Esophagus squamous epithelium (tissue), 5 donors: ENCODE measurements at regions not wholly inside any gene's neighbourhood (a gene's known extent, or its start where the extent isn't known, plus 50 kb on each side); places are given as distances from the start of the nearest gene placed in this dataset.

Experiments
- DNase-seq: peaks from one replicate; lab custom pipeline; 2025; lab: John Stamatoyannopoulos, UW
- H3K27ac ChIP-seq, 4 donors: fragments of 200-600 bp; sonication (generic); one replicate each; pipeline ENCODE4 v1.5.1; 2016 to 2019; ENCODE audit warnings: mild to moderate bottlenecking in 1 of 4
- H3K27me3 ChIP-seq, 4 donors: fragments of 200-600 bp; sonication (generic); 1 replicate in 3 of 4; 2 replicates in 1 of 4; pipeline versions ENCODE4 v1.5.1 to v1.6.0; 2017 to 2021; ENCODE audit warnings: antibody characterized with exemption in 1 of 4
- H3K36me3 ChIP-seq, 3 donors: fragments of 200-600 bp; sonication (generic); one replicate each; pipeline ENCODE4 v1.5.1; 2016 to 2019
- H3K4me1 ChIP-seq, 3 donors: fragments of 200-600 bp; sonication (generic); one replicate each; pipeline ENCODE4 v1.5.1; 2017 to 2019
- H3K4me3 ChIP-seq, 4 donors: fragments of 200-600 bp; sonication (generic); 1 replicate in 3 of 4; 2 replicates in 1 of 4; pipeline ENCODE4 v1.5.1; 2016 to 2019; ENCODE audit warnings: mild to moderate bottlenecking in 2 of 4, moderate library complexity in 1 of 4
- H3K9me3 ChIP-seq, 3 donors: fragments of 200-600 bp; sonication (generic); one replicate each; pipeline ENCODE4 v1.5.1; 2016 to 2019
- CTCF ChIP-seq, 6 experiments: fragments of 450-650 bp in 4 of 6; fragments of 200-600 bp in 2 of 6; sonication (generic) in 2 of 6; IDR thresholded peaks; one replicate each; pipeline ENCODE4 v1.5.1; 2016 to 2019; ENCODE audit warnings: antibody characterized with exemption in 6 of 6, mild to moderate bottlenecking in 4 of 6, moderate library complexity in 4 of 6
- POLR2A ChIP-seq, 4 donors: fragments of 450-650 bp; IDR thresholded peaks; one replicate each; pipeline ENCODE4 v1.6.1; 2017; ENCODE audit warnings: antibody characterized with exemption in 4 of 4, mild to moderate bottlenecking in 4 of 4, moderate library complexity in 3 of 4
- WGBS, 2 donors: methylation state at CpG; one replicate each; pipeline ENCODE4 v1.1.5; 2018; 5-methylcytosine and 5-hydroxymethylcytosine counted together
- intact Hi-C: fragments of 100-400 bp; cut with DNase I; formaldehyde crosslinking; loops from one replicate; pipeline ENCODE4 v1.15.0; 2022
- donor health status: DM: yes; HTN: yes; CAD: no.

- no peaks in the 10 kb centered on the region for H3K27me3 ChIP-seq
- no peaks in the 10 kb centered on the region for H3K36me3 ChIP-seq
- 19 to 55% methylated on average over 1 of the region's 1 CpG for WGBS, 2 donors
- no peak for TF ChIP-seq POLR2A (IDR thresholded peaks at IDR 0.05)
- H3K4me3 ChIP-seq: no peak overlapping the region
- DNase-seq: no peak
- no peaks in the 10 kb centered on the region for H3K4me1 ChIP-seq
- H3K27ac ChIP-seq: no peak overlapping the region
- H3K9me3 ChIP-seq: no peaks in the 10 kb centered on the region
- intact Hi-C loops: no loop called here
Measured at GRCh38 chr12:30213166-30213565, 429.4 kb upstream of the TMTC1 start.

GRCh38 chr12:30211743-30212142, 428.0 kb upstream of the TMTC1 start:
- Histone ChIP-seq H3K9me3 (no peaks in the 10 kb centered on the region), H3K36me3 (no peaks in the 10 kb centered on the region), H3K27ac (no peak overlapping the region), H3K4me1 (peaks cover 0 to 11% (median 0%) of the 10 kb centered on the region in 3 donors), H3K4me3 (no peak overlapping the region), H3K27me3 (no peaks in the 10 kb centered on the region)
- no peak for TF ChIP-seq POLR2A (IDR thresholded peaks at IDR 0.05)
- TF ChIP-seq CTCF (IDR thresholded peaks at IDR 0.05): no peak
- DNase-seq: no peak
- WGBS, 2 donors: 55 to 82% methylated on average over 3 of the region's 3 CpGs
- intact Hi-C loops: no loop called here

- intact Hi-C loops: no loop called here
- Histone ChIP-seq H3K27me3 (peaks cover 0 to 44% (median 0%) of the 10 kb centered on the region in 4 donors), H3K4me3 (no peak overlapping the region), H3K9me3 (no peaks in the 10 kb centered on the region), H3K4me1 (peaks cover 5 to 25% (median 6%) of the 10 kb centered on the region in 3 donors), H3K36me3 (no peaks in the 10 kb centered on the region), H3K27ac (no peak overlapping the region)
- 61 to 98% methylated on average over 2 of the region's 2 CpGs for WGBS, 2 donors
- DNase-seq: no peak
- TF ChIP-seq POLR2A (IDR thresholded peaks at IDR 0.05): no peak
- no peak for TF ChIP-seq CTCF (IDR thresholded peaks at IDR 0.05)
Measured at GRCh38 chr12:30203981-30204380, 420.2 kb upstream of the TMTC1 start.

- H3K27ac ChIP-seq: no peak overlapping the region
- WGBS, 2 donors: 81 to 83% methylated on average over 6 of the region's 6 CpGs
- no peak for DNase-seq
- no peaks in the 10 kb centered on the region for H3K36me3 ChIP-seq
- TF ChIP-seq CTCF (IDR thresholded peaks at IDR 0.05) (no peak), POLR2A (IDR thresholded peaks at IDR 0.05) (no peak)
- H3K27me3 ChIP-seq: peaks cover 0 to 44% (median 0%) of the 10 kb centered on the region in 4 donors
- H3K4me1 ChIP-seq: peaks cover 5 to 22% (median 6%) of the 10 kb centered on the region in 3 donors
- intact Hi-C loops: no loop called here
- no peaks in the 10 kb centered on the region for H3K9me3 ChIP-seq
- no peak overlapping the region for H3K4me3 ChIP-seq
Measured at GRCh38 chr12:30202521-30203254, 418.9 kb upstream of the TMTC1 start.

GRCh38 chr12:30201301-30202160, 417.8 kb upstream of the TMTC1 start:
- H3K27me3 ChIP-seq: peaks cover 0 to 44% (median 0%) of the 10 kb centered on the region in 4 donors
- intact Hi-C loops: no loop called here
- TF ChIP-seq CTCF (IDR thresholded peaks at IDR 0.05): no peak
- TF ChIP-seq POLR2A (IDR thresholded peaks at IDR 0.05): no peak
- WGBS, 2 donors: 38 to 61% methylated on average over 8 to 20 of the region's 55 CpGs
- H3K27ac ChIP-seq: no peak overlapping the region
- peaks cover 5 to 15% (median 6%) of the 10 kb centered on the region in 3 donors for H3K4me1 ChIP-seq
- no peak for DNase-seq
- H3K4me3 ChIP-seq: peak overlapping the region; percentile 22 to 63 (median 40)
- H3K9me3 ChIP-seq: no peaks in the 10 kb centered on the region
- no peaks in the 10 kb centered on the region for H3K36me3 ChIP-seq
